HG02610 (cell line): ENCODE measurements at regions not wholly inside any gene's neighbourhood (a gene's known extent, or its start where the extent isn't known, plus 50 kb on each side); places are given as distances from the start of the nearest gene placed in this dataset.

ENCODE experiments used
- ATAC-seq: cut with Tn5 transposase; IDR thresholded peaks from one replicate; pipeline ENCODE4 v1.9.1; 2021; ENCODE audit warnings: mild to moderate bottlenecking, moderate library complexity; ENCODE audit not compliant: unreplicated experiment

DNA sequence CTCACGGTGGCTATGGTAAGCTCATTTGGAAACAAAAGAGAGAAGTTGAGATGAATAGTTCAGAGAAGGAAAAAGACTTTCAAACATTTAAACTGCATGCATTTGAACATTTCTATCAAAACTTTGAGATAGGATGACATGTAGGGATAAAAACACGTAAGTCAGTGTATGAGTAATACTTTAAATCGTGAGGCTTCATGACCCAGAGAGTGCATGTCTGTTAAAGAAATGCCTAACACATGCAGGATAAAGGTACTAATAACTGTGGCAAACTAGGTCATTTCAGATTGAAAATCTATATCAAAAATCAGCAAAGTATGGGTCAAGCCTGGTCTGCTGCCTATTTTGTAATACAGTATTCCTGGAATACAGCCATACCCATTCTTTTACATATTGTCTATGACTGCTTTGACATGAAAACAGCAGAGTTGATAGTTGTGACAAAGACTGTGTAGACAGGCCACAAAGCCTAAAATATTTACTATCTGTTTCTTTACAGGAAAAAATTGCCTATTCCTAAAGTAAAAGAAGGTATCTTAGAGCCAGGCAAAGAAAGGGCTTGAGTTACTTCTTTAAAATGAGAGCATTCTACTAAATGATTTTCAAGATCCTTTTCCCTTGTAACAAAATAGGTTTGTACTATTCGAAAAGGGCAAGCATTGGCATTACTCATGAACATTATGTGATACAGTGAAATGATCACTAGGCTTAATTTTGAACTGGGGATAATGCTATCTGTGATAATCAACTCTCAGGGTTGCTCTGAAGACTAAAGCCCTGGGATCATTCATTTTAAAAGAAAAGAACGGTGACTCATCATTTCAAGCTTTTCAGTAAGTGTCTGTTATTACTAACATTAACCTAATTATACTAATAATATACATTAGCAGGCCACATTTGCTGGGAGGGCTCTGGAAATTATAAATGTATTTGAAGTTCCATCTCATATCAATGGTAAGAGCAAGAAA is 185.9 kb downstream of the CRPPA start:
- no peak for ATAC-seq

DNA sequence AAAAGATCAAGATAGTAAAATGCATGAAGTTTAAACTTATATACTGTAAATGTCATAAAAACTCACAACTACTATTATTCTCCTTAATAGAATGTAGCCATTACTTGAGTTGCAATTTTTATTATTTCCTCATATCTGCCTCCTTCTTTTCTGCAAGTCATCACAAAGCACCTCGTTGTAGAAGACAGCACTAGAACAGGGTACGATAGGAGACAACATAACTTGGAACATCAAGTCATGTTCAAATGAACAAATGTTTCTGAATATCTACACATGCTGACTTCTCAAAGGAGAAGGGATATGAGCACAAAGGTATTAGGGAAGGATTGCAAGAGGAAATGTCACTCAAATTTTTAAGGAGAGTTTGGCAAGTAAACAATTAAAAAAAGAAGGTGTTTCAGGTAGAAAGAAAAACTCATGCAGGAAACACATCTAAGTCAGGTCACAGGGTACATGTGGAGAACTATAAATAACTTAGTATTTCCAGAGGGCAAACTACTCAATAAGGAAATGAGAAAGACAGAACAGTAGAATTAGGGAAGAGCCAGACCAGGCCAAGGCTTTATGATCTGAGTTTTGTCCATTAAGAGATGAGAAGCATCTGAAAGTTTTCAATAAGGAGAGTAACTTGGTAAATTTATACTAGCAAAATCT is 186.7 kb downstream of the CRPPA start:
- no peak for ATAC-seq

DNA sequence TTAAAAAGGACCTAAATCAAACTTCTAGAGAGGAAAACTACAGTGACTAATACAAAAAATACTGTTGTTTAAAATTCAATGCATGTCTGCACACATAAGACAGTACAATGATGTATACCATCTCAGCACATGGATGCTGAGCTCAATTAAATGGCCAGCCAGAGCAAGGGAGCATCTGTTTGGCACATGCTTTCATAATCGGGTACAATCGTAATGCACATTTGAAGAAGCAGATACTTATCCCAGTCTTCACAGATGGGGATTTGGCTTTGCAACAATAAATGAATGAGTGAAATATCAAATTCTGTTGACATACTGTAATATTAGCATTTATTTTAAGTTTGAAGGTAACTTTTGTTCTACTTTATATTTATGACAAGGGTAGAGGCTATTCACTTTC is 187.8 kb downstream of the CRPPA start:
- no peak for ATAC-seq

DNA sequence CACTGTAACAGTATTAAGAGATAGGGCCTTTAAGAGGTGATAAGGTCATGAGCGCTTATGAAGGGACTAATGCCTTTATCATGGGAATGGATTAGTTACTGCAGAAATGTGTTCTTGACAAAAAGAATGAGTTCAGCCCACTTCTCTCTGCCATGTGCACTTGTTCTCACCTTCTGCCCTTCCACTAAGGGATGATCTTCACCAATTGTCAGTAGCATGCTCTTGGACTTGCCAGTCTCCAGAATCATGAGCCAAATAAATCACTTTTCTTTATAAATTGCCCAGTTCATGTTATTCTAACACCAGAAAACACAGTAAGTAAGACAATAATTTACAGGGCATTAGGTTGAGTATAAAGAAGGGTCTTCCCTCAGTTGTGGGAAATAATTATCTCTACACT is 189.1 kb downstream of the CRPPA start:
- no peak for ATAC-seq

DNA sequence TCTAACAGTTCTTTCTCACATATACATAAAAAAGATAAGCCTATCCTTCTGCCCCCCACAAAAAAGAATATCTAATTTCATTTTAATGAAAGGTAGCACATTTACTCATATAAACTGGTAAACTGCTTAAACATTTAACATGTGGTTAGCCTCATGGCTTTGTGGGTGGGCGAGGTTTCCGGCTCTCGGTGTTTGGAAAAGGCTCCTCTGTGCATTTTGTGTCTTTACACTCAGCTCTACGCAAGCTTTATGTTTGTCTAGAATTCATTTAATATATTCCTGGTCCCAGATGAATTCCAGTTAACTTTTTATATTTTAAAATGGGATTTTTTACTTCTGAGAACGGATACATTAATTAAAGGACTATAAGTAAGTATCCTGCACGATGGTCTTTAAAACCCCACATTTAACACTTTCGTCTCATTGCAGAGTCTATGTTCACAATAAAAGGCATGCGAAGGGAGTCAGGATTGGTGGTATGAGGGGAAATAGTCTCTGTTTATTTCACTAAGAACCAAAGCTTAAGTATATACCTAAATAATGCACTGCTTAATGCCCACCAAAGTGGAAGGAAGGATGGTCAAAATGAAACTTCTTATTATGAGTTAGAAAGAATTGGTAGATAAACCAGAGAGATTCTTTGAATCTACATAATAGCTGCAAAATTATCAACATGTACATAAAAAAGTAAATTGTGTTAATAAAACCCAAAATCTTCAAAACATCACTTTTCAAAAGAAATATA is 197.2 kb downstream of the CRPPA start:
- ATAC-seq: no peak

DNA sequence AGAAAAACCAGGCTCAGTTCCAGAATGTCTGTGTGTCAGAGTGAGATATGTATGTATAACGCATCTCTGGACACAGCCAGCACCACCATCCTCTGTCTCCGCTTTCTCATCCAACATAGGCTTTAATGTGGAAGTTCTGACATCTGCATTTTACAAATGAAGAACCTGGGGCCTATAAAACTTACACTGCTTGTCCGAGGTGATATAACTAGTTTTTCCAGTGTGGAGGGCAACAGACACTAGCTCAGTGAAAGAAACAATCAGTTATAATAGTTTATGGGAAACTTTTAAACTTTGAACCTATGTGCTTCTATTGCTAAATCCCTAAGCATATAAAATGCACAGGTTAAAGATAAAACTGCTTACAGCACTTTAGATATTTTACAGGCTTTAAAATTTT is 208.7 kb downstream of the CRPPA start:
- ATAC-seq: no peak

DNA sequence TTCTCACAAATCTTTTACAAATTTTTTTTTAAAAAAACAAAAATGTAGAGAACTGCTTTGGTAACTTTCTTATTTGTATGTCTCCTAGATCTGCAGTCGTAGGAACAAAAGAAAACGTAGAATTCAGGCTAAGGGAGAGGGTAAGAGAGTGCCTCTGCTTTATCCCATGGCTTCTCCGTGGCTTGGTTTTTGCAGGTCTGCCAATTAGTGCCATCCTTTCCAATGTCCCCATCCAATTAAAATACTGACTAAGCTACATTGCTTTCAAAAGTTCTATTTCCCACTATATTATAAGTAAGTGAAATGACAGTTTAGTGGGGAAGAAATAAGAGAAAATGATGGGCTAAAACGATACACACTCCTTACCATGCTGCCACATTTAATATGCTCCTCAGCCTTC is 209.3 kb downstream of the CRPPA start:
- no peak for ATAC-seq

DNA sequence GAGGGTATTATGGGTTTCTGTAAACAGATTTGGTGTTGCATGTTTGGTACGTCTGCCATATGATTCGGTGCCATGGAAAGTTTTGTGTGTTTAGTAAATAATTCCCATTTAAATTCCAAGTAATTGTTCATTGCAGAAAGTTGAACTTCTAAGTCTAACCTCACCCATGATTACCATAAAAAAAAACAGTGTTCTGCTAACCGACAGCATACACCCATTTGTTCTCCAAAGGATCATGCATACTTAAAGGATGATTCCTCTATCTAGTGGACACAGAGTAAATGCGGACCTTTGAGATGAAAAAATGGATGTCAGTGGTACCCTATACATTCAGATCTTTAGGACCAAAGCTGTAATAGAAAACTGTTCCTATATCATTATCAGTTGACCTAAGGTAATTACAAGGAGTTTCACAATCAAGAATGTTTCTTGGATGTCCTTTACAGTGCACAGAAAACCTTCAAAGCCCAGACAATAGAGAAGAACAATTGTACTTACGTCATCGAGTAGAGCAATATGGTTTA is 209.9 kb downstream of the CRPPA start:
- no peak for ATAC-seq

DNA sequence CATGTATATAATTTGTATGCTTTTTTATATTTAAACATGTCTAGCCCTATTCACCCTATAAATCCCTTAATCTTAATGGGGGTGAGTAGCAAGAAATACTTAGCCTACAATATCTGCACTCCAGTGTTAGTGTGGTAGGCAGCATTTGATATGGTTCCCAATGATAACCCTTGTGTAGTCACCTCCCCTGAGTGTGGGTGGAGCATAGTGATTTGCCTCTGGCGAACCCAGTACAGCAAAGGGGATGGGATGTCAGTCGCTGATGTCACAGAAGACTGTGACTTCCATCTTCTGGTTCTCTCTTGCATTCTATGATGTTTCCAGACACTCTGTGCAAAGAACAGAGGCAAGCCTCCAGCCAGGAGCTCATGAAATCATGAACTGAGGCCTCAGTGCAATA is 211.2 kb downstream of the CRPPA start:
- ATAC-seq: no peak

DNA sequence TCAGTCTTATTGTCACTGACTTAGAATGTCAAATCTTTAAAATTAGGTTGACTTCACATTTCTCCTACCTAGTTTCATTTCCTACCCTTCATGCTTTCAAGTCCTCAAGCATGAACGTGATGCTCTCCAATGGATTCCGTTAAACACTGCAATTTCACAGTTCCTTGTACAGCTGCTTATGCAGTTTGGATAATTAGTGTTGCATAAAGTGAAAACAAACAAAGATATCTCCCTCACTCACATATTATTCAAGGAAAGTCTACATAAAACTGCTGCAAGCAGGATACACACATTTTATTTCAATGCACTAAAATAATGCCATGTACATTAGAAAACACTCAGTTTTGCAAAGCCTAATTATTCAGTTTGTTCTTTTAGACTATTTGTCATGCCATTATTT is 214.0 kb downstream of the CRPPA start:
- no peak for ATAC-seq

DNA sequence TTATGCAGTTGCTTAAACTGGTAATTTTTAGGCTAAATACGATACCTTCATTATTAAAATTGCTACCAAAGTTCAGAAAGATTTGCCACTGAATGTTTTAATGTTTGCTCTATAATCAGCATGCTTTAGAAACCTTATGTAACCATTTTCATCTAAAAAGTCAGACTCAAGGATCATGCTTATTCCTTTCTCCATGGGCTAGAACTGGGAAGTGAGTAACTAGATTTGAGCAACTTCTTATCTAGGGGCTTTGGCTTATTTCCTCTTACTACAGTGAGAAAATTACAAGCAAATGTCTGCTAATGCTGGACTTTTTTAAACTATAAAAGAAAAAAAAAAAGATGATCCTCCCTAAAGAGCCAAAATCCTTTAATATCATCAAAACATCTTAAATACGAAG is 215.9 kb downstream of the CRPPA start:
- no peak for ATAC-seq

DNA sequence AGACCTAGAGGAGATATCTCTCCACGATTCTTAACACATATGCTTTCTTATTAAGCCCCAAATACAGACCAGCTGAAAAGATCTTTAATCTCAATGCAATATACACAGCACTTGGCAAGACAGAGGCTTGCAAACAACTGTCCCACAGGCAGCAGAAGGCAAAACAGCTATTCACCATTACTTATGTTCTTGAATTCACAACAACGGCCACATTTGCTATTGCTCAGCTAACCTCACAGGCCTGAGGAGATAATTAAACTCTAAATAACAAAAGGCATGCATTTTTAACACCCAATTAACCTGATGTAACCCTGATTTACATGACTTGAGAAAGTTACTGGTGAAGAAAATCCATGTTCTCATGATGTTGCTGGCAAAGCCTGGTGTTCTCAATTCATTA is 216.4 kb downstream of the CRPPA start:
- no peak for ATAC-seq

DNA sequence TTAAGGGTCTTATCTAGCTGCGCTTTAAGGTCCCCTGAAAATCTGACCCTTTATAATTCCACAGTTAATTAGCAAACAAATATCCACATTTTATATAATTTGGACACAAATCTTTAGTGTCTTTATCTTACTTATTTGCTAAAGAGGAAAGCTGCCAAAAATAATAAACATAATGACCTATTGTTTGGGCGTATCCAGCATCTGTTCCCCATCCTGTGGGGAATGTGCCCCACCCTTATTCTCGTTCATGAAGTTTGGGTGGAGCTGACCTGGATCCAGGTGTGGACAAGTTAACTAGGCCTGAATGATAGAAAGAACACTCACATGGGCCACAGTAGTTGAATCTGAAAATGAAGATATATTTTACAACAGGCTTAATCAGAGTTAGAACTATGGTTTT is 218.3 kb downstream of the CRPPA start:
- no peak for ATAC-seq

DNA sequence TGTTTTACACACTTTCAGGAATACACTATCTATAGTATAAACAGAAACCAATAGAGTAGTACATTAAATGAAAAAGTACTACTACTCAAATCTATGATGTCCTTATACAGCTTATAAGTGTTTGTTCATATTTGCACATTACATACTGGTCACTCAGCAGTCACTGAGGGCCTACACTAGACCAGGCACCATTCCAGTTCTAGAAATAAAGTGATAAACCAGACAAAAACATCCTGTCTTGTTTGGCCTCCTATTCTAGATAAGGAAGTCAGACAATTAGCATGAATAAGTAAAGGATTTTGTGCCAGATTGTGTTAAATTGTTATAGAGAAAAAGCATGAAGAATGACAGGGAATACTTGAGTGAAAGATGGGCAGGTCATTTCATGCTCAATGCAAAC is 219.0 kb downstream of the CRPPA start:
- ATAC-seq: no peak

DNA sequence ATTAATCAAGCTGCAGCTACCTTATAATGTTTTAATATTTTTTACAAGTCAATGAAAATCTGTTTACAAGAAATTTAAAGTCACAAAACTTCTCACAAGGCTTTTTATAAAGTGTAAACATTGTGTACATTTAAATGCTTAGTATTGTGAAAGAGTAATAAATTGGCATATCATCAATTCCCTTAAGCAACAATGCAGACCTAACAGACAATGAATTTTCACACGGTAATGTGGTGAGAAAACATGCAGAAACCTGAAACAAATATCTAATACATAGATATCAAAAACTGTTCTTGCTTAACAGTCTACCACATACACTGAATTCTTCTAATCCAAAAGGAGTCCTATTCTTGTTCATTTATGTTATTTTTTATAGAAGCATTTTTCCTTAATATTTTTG is 220.7 kb downstream of the CRPPA start:
- no peak for ATAC-seq

DNA sequence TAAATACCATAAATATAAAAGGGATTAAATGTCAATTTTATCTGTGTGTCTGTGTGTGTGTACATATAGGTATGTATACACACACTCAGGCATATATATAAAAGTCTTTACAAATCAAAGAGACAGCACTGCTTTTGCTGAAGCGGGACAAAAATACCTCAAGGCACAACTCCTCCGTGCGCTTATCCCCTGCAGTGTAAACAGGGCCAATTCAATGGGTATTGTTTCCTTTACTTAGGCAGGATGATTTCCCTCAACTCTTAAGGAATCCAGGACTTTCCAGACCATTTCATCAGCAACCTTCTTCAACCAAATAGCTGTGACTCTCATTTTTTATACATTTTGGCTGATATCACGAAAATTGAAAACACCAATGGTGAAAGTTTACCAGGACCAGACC is 227.7 kb downstream of the CRPPA start:
- ATAC-seq: no peak

DNA sequence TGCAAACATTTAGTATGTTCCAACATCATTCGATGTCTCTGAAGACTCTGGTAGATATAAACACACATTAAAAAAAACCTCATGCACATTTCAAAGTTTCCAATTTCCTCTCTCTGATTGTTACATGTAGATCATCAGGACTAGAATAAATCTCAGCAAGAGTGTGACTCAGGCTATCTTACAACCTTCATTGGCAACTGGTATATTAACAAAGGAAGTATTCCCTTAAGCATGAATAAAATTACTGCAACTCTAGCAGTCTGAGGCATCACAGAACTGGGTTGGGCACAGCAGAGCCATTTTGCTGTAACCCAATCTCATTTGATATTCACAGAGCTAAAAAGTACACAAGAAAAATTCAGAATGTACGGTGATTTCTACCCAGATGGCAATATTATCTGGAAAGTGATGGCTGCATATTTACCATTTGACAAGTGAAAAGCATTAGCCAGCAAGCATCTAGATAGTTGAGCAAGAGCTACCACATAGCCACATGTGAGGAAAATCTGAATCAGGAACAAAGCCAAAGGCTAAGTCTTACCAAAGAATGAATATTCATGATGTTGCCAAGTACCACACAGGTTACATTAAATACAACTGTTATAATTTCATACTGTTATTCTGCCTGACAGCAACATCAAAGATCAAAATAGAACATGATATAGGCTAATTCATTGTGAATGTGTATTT is 232.2 kb downstream of the CRPPA start:
- ATAC-seq: no peak

DNA sequence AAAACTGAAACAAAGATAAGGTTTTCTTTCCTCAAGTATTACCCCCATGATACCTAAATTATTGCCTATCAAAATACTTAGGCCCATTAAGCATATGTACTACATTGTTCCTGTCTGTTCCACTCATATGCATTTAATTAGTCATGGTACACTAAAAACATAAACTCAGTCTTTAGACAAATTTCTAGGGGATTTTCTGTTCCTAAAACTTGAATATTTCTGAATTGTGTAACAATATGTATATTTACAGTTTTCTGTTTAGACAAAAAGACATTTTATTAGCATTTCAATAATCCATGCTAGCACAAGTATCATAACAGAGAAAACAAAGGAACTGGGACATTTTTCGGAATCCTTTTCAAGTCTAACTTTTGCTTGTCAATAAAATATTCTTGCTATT is 234.2 kb downstream of the CRPPA start:
- no peak for ATAC-seq

DNA sequence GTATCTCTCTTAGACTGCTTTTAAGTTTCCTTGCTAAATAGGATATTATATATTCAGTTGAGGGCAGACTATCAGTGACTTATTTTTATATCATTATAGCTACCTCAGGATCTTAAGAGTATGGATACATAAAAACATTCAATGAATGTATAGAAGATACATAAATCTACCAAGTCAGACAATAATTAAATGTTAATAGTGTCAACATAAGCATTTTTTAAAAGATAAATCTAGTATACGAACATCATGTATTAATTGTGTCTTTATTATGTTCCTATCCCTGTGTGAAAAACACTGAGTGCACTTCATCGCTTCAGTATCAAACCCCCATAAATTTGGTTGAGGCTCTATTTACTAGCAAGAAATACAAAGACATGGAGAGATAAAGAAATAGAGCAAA is 242.8 kb downstream of the CRPPA start:
- ATAC-seq: no peak

DNA sequence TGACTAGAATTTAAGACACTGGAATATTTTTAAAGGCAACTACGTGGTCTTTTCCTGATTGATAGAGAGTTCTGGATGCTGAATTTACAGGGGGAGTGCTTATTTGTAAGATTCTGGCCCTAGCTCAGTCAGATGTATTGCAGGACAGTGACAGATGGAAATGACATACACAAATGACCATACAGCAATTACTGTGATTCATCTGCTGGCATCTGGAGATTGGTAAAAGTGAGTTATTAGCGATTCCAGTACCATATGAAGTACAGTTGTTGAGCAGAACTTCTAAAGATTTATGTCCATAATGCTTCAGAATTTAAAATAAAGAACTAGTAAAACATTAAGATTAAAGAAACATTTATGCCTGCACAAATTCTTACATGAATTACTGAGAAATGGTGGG is 243.2 kb downstream of the CRPPA start:
- ATAC-seq: no peak

DNA sequence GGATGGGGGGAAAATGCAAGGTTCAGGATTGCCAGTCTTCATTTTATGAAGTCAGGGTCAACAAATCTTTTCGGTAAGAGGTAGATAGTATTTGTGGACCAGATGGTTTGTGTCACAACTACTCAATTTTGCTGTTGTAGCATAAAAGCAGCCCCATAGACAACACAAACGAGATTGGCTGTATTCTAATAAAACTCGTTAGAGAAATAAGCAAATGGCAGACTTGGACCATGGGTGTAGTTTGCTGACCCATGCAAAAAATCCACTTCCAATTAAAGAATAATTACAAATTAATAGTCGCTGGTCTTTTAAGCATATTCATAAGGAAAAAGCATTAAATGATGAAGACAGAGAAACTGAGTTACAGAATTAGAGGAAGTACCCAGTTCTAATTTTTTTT is 247.1 kb downstream of the CRPPA start:
- no peak for ATAC-seq
